Liver (tissue), 8 donors: ENCODE measurements at regions not wholly inside any gene's neighbourhood (a gene's known extent, or its start where the extent isn't known, plus 50 kb on each side); places are given as distances from the start of the nearest gene placed in this dataset.

Experiments used
- DNase-seq: peaks from one replicate; pipeline ENCODE4 v3.0.0-alpha.2; 2017; ENCODE audit warnings: low spot score
- H3K27ac ChIP-seq, 2 donors: one replicate each; pipeline ENCODE4 v1.7.0; 2013; ENCODE audit warnings: inconsistent platforms in 2 of 2, low read length in 2 of 2, control low read depth in 1 of 2, low read depth in 1 of 2, mild to moderate bottlenecking in 1 of 2
- H3K27me3 ChIP-seq, 4 donors: one replicate each; pipeline versions ENCODE4 v1.6.1 to v1.7.0; 2013; ENCODE audit warnings: low read length in 3 of 4, inconsistent platforms in 1 of 4, mild to moderate bottlenecking in 1 of 4, moderate library complexity in 1 of 4; ENCODE audit not compliant: control insufficient read depth in 4 of 4, insufficient read depth in 4 of 4
- H3K36me3 ChIP-seq, 4 donors: one replicate each; pipeline versions ENCODE4 v1.6.1 to v1.7.0; 2013; ENCODE audit warnings: low read length in 3 of 4, mild to moderate bottlenecking in 3 of 4, low read depth in 1 of 4, moderate library complexity in 1 of 4; ENCODE audit not compliant: control insufficient read depth in 4 of 4, insufficient read depth in 3 of 4
- H3K4me1 ChIP-seq, 4 donors: one replicate each; pipeline versions ENCODE4 v1.6.1 to v1.7.0; 2013; ENCODE audit warnings: low read length in 3 of 4, mild to moderate bottlenecking in 3 of 4, moderate library complexity in 1 of 4; ENCODE audit not compliant: control insufficient read depth in 4 of 4, insufficient read depth in 4 of 4
- H3K4me3 ChIP-seq, 3 donors: one replicate each; pipeline versions ENCODE4 v1.6.1 to v1.7.0; 2013; ENCODE audit warnings: low read length in 3 of 3, control low read depth in 1 of 3, low read depth in 1 of 3, mild to moderate bottlenecking in 1 of 3
- H3K9ac ChIP-seq, 2 donors: one replicate each; pipeline ENCODE4 v1.7.0; 2013; ENCODE audit warnings: low read length in 2 of 2, mild to moderate bottlenecking in 2 of 2, moderate library complexity in 2 of 2, control low read depth in 1 of 2, low read depth in 1 of 2
- H3K9me3 ChIP-seq, 4 donors: one replicate each; pipeline versions ENCODE4 v1.6.1 to v1.7.0; 2013; ENCODE audit warnings: low read length in 3 of 4; ENCODE audit not compliant: control insufficient read depth in 4 of 4
- EGR1 ChIP-seq, 2 donors: IDR thresholded peaks; 2 replicates each; pipeline ENCODE4 v1.6.1; 2016 to 2018; ENCODE audit warnings: antibody characterized with exemption in 2 of 2, low read depth in 2 of 2
- FOXA1 ChIP-seq: IDR thresholded peaks from 2 replicates; pipeline ENCODE4 v1.6.1; 2016; ENCODE audit warnings: antibody characterized with exemption
- FOXA2 ChIP-seq: IDR thresholded peaks from 2 replicates; pipeline ENCODE4 v1.6.1; 2016; ENCODE audit warnings: antibody characterized with exemption
- HNF4A ChIP-seq, 2 donors: conservative IDR thresholded peaks; 2 replicates each; pipeline ENCODE4 v1.6.1; 2016; ENCODE audit warnings: antibody characterized with exemption in 2 of 2, mild to moderate bottlenecking in 2 of 2
- HNF4G ChIP-seq: IDR thresholded peaks from 2 replicates; pipeline ENCODE4 v1.6.1; 2016; ENCODE audit warnings: antibody characterized with exemption
- NR2F2 ChIP-seq: IDR thresholded peaks from 2 replicates; pipeline ENCODE4 v1.6.1; 2016; ENCODE audit warnings: antibody characterized with exemption
- RAD21 ChIP-seq, 2 donors: IDR thresholded peaks; 2 replicates each; pipeline ENCODE4 v1.6.1; 2016; ENCODE audit warnings: antibody characterized with exemption in 2 of 2, mild to moderate bottlenecking in 2 of 2
- SP1 ChIP-seq: IDR thresholded peaks from 2 replicates; pipeline ENCODE4 v1.6.1; 2018; ENCODE audit warnings: antibody characterized with exemption, mild to moderate bottlenecking
- TAF1 ChIP-seq: conservative IDR thresholded peaks from 2 replicates; pipeline ENCODE4 v1.6.1; 2016; ENCODE audit warnings: antibody characterized with exemption, mild to moderate bottlenecking
- WGBS: extraction: QIAGEN DNeasy Blood & Tissue Kit; methylation state at CpG from one replicate; pipeline ENCODE4 v1.1.7; 2013; 5-methylcytosine and 5-hydroxymethylcytosine counted together
- TF ChIP-seq, protein P1 (sequence below): IDR thresholded peaks from 2 replicates; pipeline ENCODE4 v1.6.1; 2016; ENCODE audit warnings: antibody characterized with exemption
- TF ChIP-seq, protein P2 (sequence below): IDR thresholded peaks from 2 replicates; pipeline ENCODE4 v1.6.1; 2016; ENCODE audit warnings: antibody characterized with exemption
- TF ChIP-seq, protein P3 (sequence below): fragments of 150-350 bp; IDR thresholded peaks from 2 replicates; pipeline ENCODE4 v1.5.1; 2017; ENCODE audit warnings: improper control_type of control experiment, low read depth, low read length; ENCODE audit not compliant: missing input control
- TF ChIP-seq, protein P4 (sequence below): IDR thresholded peaks from 2 replicates; pipeline ENCODE4 v1.6.1; 2016; ENCODE audit warnings: antibody characterized with exemption, mild to moderate bottlenecking
- donor health status: healthy.
- donor health status: healthy.
- donor health status: healthy.
- donor health status: healthy.
- donor health status: healthy.

DNA sequence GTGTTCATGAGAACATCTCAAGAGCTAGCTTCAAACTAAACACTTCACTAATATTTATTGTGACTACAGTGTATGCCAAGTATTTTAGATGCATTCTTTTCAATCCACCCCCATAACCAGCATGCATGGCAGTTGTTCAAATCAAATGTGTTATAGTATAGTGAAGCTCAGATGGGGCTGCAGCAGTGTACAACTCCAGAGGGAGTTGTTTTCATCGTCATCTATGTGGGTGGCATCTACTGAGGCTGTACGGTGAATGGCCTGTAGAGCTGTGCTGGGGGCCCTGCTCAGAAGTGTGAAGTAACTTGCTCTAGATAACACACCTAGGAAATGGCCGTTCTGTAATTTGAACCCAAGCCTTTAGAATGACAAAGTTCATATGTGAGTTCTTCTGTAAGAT lies 71.8 kb upstream of the LRATD1 start (continued):
- TF ChIP-seq, protein P1, sequence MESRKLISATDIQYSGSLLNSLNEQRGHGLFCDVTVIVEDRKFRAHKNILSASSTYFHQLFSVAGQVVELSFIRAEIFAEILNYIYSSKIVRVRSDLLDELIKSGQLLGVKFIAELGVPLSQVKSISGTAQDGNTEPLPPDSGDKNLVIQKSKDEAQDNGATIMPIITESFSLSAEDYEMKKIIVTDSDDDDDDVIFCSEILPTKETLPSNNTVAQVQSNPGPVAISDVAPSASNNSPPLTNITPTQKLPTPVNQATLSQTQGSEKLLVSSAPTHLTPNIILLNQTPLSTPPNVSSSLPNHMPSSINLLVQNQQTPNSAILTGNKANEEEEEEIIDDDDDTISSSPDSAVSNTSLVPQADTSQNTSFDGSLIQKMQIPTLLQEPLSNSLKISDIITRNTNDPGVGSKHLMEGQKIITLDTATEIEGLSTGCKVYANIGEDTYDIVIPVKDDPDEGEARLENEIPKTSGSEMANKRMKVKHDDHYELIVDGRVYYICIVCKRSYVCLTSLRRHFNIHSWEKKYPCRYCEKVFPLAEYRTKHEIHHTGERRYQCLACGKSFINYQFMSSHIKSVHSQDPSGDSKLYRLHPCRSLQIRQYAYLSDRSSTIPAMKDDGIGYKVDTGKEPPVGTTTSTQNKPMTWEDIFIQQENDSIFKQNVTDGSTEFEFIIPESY, result no peak
- TF ChIP-seq TAF1, result no peak
- TF ChIP-seq, protein P2, sequence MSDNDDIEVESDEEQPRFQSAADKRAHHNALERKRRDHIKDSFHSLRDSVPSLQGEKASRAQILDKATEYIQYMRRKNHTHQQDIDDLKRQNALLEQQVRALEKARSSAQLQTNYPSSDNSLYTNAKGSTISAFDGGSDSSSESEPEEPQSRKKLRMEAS, result no peak

DNA sequence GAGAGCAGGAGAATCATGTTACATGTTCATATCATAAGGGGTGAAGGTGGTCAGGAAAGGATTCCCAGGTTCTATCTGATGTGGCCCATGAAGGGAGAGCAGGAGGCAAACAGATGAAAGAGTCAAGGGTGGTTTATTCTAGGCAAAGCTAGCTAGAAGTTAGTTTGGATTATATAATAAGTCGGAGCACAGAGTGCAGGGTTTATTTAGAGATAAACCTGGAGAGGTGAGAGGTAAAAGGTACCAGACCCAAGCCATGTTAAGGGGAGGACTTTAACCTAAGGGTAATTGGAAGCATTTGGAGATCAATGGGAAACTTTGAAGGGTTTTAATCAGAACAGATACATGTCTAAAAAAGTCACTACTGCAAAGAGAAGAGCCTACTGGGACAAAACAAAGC lies 69.2 kb upstream of the LRATD1 start:
- DNase-seq, result no peak
- Histone ChIP-seq H3K36me3 (no peaks in the 10 kb centered on the region), H3K4me1 (no peaks in the 10 kb centered on the region), H3K27ac (no peak overlapping the region), H3K9me3 (no peaks in the 10 kb centered on the region), H3K27me3 (no peaks in the 10 kb centered on the region), H3K4me3 (no peak overlapping the region), H3K9ac (no peak overlapping the region)
- TF ChIP-seq, protein P1, result no peak
- no peak for TF ChIP-seq SP1
- TF ChIP-seq HNF4A (conservative IDR thresholded peaks at IDR 0.05), result no peak
- TF ChIP-seq TAF1, result no peak
- no peak for TF ChIP-seq FOXA2
- 41% methylated on average over 1 of the region's 1 CpG for WGBS

DNA sequence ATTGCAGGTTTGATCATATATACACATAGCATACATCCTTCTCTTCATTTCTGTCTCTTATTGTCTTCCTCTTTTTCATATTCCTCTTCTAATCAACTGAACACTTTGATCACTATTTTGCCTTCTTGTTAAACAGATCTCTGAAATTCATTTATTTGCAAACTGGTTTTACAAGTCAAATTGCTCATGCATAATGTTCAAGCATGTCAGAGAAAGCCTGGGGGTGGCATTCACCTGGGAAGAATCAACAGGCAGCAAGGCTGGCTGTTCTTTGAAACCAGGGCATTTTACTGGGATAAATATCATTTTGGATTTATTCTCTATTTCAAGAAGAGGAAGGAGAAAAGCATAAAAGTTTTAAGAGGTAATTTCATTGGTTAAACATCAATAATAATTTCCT lies 66.9 kb upstream of the LRATD1 start:
- no peaks in the 10 kb centered on the region for H3K4me1 ChIP-seq
- no peaks in the 10 kb centered on the region for H3K9me3 ChIP-seq
- no peak overlapping the region for H3K9ac ChIP-seq
- TF ChIP-seq FOXA1, result no peak
- TF ChIP-seq, protein P3, sequence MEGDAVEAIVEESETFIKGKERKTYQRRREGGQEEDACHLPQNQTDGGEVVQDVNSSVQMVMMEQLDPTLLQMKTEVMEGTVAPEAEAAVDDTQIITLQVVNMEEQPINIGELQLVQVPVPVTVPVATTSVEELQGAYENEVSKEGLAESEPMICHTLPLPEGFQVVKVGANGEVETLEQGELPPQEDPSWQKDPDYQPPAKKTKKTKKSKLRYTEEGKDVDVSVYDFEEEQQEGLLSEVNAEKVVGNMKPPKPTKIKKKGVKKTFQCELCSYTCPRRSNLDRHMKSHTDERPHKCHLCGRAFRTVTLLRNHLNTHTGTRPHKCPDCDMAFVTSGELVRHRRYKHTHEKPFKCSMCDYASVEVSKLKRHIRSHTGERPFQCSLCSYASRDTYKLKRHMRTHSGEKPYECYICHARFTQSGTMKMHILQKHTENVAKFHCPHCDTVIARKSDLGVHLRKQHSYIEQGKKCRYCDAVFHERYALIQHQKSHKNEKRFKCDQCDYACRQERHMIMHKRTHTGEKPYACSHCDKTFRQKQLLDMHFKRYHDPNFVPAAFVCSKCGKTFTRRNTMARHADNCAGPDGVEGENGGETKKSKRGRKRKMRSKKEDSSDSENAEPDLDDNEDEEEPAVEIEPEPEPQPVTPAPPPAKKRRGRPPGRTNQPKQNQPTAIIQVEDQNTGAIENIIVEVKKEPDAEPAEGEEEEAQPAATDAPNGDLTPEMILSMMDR, result no peak
- TF ChIP-seq TAF1, result no peak
- TF ChIP-seq RAD21 (IDR thresholded peaks at IDR 0.05), result no peak
- no peak for TF ChIP-seq SP1
- TF ChIP-seq NR2F2, result no peak
- TF ChIP-seq, protein P1, result no peak
- TF ChIP-seq EGR1 (IDR thresholded peaks at IDR 0.05; ENCODE audit: low read depth in 2 of 2), result no peak
- TF ChIP-seq, protein P4, sequence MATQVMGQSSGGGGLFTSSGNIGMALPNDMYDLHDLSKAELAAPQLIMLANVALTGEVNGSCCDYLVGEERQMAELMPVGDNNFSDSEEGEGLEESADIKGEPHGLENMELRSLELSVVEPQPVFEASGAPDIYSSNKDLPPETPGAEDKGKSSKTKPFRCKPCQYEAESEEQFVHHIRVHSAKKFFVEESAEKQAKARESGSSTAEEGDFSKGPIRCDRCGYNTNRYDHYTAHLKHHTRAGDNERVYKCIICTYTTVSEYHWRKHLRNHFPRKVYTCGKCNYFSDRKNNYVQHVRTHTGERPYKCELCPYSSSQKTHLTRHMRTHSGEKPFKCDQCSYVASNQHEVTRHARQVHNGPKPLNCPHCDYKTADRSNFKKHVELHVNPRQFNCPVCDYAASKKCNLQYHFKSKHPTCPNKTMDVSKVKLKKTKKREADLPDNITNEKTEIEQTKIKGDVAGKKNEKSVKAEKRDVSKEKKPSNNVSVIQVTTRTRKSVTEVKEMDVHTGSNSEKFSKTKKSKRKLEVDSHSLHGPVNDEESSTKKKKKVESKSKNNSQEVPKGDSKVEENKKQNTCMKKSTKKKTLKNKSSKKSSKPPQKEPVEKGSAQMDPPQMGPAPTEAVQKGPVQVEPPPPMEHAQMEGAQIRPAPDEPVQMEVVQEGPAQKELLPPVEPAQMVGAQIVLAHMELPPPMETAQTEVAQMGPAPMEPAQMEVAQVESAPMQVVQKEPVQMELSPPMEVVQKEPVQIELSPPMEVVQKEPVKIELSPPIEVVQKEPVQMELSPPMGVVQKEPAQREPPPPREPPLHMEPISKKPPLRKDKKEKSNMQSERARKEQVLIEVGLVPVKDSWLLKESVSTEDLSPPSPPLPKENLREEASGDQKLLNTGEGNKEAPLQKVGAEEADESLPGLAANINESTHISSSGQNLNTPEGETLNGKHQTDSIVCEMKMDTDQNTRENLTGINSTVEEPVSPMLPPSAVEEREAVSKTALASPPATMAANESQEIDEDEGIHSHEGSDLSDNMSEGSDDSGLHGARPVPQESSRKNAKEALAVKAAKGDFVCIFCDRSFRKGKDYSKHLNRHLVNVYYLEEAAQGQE, result no peak
- TF ChIP-seq HNF4G, result no peak
- no peak for TF ChIP-seq FOXA2
- no peaks in the 10 kb centered on the region for H3K36me3 ChIP-seq
- no peaks in the 10 kb centered on the region for H3K27me3 ChIP-seq
- no peak for DNase-seq
- no peak overlapping the region for H3K27ac ChIP-seq
- H3K4me3 ChIP-seq, result no peak overlapping the region
